ENCODE measurements at regions not wholly inside any gene's neighbourhood (a gene's known extent, or its start where the extent isn't known, plus 50 kb on each side); places are given as distances from the start of the nearest gene placed in this dataset.

DNA sequence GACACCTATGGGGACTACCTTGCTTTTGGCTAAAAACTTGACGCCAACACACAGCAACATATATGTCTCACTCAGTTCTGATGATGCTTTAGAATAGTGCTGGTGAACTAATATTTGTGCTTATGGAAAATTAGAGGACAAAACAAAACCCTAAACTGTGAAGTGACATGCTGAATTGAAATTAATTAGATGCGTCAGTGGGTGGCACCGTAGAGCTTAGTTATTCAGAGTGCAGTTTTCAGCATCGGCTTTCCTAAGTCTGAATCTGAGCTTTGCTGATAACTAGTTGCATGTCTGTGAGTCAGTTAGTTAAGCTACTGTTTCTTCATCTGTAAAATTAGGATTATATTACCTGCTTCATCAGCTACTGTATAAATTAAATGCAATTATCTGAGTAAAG, 245.0 kb upstream of the SORCS1 start:
- TF ChIP-seq RFX5 (IDR thresholded peaks at IDR 0.05), result no peak
- no peak for TF ChIP-seq KDM1A (IDR thresholded peaks at IDR 0.05; ENCODE audit: low read depth)
- TF ChIP-seq RCOR1 (IDR thresholded peaks at IDR 0.05; ENCODE audit: low read depth, low read length), result no peak
- TF ChIP-seq, protein P1, sequence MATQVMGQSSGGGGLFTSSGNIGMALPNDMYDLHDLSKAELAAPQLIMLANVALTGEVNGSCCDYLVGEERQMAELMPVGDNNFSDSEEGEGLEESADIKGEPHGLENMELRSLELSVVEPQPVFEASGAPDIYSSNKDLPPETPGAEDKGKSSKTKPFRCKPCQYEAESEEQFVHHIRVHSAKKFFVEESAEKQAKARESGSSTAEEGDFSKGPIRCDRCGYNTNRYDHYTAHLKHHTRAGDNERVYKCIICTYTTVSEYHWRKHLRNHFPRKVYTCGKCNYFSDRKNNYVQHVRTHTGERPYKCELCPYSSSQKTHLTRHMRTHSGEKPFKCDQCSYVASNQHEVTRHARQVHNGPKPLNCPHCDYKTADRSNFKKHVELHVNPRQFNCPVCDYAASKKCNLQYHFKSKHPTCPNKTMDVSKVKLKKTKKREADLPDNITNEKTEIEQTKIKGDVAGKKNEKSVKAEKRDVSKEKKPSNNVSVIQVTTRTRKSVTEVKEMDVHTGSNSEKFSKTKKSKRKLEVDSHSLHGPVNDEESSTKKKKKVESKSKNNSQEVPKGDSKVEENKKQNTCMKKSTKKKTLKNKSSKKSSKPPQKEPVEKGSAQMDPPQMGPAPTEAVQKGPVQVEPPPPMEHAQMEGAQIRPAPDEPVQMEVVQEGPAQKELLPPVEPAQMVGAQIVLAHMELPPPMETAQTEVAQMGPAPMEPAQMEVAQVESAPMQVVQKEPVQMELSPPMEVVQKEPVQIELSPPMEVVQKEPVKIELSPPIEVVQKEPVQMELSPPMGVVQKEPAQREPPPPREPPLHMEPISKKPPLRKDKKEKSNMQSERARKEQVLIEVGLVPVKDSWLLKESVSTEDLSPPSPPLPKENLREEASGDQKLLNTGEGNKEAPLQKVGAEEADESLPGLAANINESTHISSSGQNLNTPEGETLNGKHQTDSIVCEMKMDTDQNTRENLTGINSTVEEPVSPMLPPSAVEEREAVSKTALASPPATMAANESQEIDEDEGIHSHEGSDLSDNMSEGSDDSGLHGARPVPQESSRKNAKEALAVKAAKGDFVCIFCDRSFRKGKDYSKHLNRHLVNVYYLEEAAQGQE (IDR thresholded peaks at IDR 0.05), result no peak
- TF ChIP-seq HEYL (CRISPR knock-in tag; IDR thresholded peaks at IDR 0.05), result no peak
- TF ChIP-seq, protein P2, sequence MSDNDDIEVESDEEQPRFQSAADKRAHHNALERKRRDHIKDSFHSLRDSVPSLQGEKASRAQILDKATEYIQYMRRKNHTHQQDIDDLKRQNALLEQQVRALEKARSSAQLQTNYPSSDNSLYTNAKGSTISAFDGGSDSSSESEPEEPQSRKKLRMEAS (IDR thresholded peaks at IDR 0.05), result no peak
